HG02588 (cell line): ENCODE measurements at regions not wholly inside any gene's neighbourhood (a gene's known extent, or its start where the extent isn't known, plus 50 kb on each side); places are given as distances from the start of the nearest gene placed in this dataset.
"Not testable (repeated sequence)": the region's sequence is repeated elsewhere in the genome, so short reads cannot be mapped to it uniquely, and the experiment has no call there.

ENCODE experiments used
- ATAC-seq: cut with Tn5 transposase; IDR thresholded peaks from one replicate; pipeline ENCODE4 v1.9.1; 2021; ENCODE audit warnings: mild to moderate bottlenecking, moderate library complexity; ENCODE audit not compliant: unreplicated experiment

DNA sequence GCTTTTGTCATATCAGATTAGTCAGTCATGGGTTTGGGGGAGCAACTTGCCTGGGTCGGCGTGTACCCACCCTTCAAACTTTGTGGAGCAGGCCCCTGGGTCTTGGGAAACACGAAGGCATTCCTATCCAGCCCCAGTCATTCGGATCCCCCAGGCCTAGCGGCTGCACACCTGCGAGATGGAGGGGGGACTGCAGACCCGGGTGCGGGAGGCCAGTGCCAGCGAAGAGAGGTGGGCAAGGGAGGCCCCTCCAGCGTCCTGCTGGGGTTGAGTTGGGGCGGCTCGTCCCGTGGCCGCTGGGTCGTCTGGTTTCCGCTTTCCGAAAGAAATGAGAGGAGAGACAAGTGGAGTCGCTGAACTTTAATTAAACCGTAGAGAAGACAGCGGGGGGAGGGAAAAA lies 112.2 kb upstream of the FOXD4L5 start:
- ATAC-seq: not testable (repeated sequence)

DNA sequence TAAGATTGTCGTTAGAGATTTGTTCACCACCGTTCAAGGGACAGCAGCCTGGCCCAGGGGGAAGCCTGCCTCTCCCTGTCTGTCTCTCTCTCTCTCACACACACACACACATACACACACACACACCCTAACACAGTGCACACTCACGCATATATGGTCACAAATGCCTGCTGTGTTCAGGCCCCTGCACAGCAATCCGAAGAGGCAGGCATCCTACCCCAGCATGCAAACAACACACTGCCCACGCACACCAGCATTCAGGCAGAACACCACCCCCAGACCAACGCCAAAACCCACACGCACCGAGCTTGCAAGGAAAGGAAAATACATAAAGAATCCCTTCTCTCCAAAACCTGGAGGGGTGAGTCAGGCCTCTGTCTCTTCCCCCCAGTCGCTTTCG lies 111.6 kb upstream of the FOXD4L5 start:
- ATAC-seq: not testable (repeated sequence)

GRCh38 chr9:65395789-65396188 lies 110.8 kb upstream of the FOXD4L5 start:
- not testable (repeated sequence) for ATAC-seq

- ATAC-seq: not testable (repeated sequence)
These were observed 110.1 kb upstream of the FOXD4L5 start for GRCh38 chr9:65395121-65395520.

- ATAC-seq: not testable (repeated sequence)
These were observed 108.3 kb upstream of the FOXD4L5 start for GRCh38 chr9:65393111-65393810.

GRCh38 chr9:65392611-65393010 lies 107.6 kb upstream of the FOXD4L5 start:
- not testable (repeated sequence) for ATAC-seq

DNA sequence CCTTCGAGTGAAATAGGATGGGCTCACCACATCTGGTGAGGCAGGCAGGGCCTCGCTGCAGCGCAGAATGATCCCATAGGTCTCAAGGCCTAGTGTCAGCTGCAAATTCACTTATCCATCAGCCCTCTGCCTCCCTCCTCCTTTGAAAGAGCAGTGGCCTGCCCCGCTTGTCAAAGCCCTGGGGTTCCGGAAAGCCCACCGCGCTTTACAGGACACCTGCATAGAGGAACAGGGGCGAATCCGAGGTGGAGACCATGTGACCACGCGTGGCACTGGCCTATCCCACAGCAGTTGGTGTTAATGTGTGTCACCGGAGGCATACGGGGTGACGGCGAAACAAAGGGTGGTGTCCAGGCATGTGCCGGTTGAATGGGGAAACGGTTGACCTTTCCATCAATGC lies 104.7 kb upstream of the FOXD4L5 start:
- ATAC-seq: not testable (repeated sequence)

GRCh38 chr9:65389216-65389615 lies 104.2 kb upstream of the FOXD4L5 start:
- ATAC-seq: not testable (repeated sequence)

DNA sequence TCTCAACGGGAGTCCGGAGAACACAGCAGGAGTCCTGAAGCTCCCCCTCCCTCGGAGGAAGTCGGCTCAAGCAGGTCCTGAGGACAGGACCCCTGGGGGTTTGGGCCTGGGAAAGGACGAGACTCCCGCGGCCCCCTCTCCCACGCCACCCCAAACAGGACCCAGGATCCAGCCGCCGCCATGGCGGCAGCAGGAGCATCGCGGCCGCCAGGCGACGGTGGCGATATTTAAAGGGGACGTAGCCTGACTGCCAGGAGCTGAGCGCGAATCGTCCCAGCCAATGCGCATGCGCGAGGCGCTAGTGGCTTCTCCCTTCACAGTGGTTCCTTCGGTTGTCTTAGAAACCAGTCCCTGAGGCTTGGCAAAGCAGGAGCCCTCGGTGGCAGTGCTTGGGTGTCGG lies 101.7 kb upstream of the FOXD4L5 start:
- peak; percentile 88 for ATAC-seq

DNA sequence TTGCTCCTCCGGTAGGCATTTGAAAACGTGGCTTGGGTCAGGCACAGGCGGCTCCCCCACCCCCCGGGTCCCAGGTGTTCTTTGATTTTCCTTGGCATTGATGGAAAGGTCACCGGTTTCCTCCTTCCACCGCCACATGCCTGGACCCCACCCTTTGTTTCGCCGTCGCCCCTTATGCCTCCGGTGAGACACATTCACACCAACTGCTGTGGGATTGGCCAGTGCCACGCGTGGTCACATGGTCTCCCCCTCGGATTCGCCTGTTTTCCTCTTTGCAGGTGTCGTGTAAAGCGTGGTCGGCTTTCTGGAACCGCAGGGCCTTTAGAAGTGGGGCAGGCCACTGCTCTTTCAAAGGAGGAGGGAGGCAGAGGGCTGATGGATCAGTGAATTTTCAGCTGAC lies 101.2 kb upstream of the FOXD4L5 start:
- not testable (repeated sequence) for ATAC-seq

DNA sequence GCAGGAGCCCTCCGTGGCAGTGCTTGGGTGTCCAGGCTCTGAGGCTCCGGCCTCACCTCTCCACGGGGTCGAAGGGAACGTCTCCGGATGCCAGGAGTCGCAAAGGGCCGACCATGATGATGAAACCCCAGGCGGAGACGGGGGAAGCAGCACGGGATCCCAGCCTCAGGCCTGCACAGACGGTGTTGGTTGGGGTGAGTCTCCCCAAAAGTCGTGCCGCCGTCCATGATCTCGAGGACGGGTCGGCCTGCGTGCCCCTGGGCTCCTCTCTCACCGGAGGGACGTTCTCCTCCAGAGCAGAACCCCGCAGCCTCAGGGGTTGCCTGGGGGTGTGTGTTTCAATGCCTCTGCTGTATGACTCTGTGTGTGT lies 100.6 kb upstream of the FOXD4L5 start:
- not testable (repeated sequence) for ATAC-seq

GRCh38 chr9:65384759-65385654 lies 100.0 kb upstream of the FOXD4L5 start:
- ATAC-seq: not testable (repeated sequence)

DNA sequence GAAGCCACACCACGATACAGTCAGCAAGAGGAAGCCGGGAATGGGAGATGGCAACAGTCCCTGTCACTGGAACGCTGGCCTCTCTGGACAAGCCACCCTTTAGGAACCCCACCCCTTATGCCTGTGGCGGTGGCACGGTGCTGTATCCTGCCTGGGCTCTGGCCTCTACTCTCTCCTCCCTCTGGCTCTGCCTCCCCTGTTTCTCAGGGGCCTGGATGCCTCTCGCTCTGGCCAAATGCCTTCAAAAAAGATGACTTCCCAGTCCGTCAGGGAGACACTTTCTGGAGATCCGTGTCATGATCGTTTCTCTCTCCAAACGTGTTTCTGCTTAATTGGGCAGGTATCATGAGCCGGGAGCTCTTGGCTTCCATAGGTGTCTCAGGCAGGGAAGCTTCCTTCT lies 99.1 kb upstream of the FOXD4L5 start:
- ATAC-seq: not testable (repeated sequence)

GRCh38 chr9:65383646-65384045 lies 98.6 kb upstream of the FOXD4L5 start:
- ATAC-seq: not testable (repeated sequence)

- not testable (repeated sequence) for ATAC-seq
These were observed 97.8 kb upstream of the FOXD4L5 start for GRCh38 chr9:65382701-65383318.
